ENCODE measurements at regions not wholly inside any gene's neighbourhood (a gene's known extent, or its start where the extent isn't known, plus 50 kb on each side); places are given as distances from the start of the nearest gene placed in this dataset.

DNA sequence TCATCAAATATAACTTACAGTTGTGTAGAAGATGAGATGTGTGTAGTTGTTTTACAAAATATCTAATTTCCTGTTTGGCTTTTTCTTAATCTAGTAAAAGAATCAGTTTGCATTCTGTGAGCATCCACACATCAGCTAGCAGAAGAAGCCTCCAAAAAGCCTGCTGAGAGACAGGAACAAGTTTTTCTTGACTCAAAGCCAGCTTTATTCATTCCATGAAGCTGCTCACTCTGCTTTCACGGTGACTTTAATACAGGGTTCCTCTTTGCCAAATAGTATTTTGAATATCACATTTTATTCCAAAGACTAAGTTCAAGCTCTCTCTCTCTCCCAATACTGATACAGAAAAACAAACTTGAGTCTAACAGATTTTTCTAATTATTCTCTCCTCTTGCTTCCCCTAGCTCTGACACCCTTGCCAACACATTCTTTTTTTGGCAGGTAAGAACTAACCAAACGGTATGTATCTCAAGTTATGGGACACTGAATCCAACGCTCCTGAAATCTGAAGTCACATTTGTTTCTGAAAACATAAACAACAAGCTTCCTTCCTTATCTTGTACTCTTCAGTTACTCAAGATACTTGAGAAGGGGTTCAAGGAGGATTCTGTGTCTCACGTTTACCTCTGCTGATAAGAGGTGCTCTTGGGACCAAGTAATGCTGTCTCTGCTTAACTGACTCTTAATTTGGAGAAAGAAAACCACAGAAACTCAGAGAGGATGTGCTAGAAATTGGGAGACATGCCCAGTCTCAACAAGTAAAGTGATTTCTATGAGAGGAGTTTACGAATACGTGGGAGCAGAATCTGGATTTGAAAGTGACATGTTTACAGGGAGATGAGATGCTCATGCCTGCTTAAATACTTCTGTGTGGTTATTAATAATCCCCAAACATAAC is 184.2 kb upstream of the SPTLC3 start:
- TF ChIP-seq, protein P1, sequence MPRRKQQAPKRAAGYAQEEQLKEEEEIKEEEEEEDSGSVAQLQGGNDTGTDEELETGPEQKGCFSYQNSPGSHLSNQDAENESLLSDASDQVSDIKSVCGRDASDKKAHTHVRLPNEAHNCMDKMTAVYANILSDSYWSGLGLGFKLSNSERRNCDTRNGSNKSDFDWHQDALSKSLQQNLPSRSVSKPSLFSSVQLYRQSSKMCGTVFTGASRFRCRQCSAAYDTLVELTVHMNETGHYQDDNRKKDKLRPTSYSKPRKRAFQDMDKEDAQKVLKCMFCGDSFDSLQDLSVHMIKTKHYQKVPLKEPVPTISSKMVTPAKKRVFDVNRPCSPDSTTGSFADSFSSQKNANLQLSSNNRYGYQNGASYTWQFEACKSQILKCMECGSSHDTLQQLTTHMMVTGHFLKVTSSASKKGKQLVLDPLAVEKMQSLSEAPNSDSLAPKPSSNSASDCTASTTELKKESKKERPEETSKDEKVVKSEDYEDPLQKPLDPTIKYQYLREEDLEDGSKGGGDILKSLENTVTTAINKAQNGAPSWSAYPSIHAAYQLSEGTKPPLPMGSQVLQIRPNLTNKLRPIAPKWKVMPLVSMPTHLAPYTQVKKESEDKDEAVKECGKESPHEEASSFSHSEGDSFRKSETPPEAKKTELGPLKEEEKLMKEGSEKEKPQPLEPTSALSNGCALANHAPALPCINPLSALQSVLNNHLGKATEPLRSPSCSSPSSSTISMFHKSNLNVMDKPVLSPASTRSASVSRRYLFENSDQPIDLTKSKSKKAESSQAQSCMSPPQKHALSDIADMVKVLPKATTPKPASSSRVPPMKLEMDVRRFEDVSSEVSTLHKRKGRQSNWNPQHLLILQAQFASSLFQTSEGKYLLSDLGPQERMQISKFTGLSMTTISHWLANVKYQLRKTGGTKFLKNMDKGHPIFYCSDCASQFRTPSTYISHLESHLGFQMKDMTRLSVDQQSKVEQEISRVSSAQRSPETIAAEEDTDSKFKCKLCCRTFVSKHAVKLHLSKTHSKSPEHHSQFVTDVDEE (CRISPR knock-in tag; IDR thresholded peaks at IDR 0.05): no peak
- TF ChIP-seq BACH2 (CRISPR knock-in tag; IDR thresholded peaks at IDR 0.05; ENCODE audit: borderline replicate concordance): no peak
- no peak for TF ChIP-seq ZNF70 (CRISPR knock-in tag; IDR thresholded peaks at IDR 0.05)
- TF ChIP-seq, protein P2, sequence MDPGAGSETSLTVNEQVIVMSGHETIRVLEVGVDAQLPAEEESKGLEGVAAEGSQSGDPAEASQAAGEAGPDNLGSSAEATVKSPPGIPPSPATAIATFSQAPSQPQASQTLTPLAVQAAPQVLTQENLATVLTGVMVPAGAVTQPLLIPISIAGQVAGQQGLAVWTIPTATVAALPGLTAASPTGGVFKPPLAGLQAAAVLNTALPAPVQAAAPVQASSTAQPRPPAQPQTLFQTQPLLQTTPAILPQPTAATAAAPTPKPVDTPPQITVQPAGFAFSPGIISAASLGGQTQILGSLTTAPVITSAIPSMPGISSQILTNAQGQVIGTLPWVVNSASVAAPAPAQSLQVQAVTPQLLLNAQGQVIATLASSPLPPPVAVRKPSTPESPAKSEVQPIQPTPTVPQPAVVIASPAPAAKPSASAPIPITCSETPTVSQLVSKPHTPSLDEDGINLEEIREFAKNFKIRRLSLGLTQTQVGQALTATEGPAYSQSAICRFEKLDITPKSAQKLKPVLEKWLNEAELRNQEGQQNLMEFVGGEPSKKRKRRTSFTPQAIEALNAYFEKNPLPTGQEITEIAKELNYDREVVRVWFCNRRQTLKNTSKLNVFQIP (CRISPR knock-in tag; IDR thresholded peaks at IDR 0.05; ENCODE audit: borderline replicate concordance, low read depth): no peak
- no peak for TF ChIP-seq TOX (CRISPR knock-in tag; IDR thresholded peaks at IDR 0.05; ENCODE audit: borderline replicate concordance)
- TF ChIP-seq ZC3H10 (CRISPR knock-in tag; IDR thresholded peaks at IDR 0.05): no peak
- TF ChIP-seq, protein P3, sequence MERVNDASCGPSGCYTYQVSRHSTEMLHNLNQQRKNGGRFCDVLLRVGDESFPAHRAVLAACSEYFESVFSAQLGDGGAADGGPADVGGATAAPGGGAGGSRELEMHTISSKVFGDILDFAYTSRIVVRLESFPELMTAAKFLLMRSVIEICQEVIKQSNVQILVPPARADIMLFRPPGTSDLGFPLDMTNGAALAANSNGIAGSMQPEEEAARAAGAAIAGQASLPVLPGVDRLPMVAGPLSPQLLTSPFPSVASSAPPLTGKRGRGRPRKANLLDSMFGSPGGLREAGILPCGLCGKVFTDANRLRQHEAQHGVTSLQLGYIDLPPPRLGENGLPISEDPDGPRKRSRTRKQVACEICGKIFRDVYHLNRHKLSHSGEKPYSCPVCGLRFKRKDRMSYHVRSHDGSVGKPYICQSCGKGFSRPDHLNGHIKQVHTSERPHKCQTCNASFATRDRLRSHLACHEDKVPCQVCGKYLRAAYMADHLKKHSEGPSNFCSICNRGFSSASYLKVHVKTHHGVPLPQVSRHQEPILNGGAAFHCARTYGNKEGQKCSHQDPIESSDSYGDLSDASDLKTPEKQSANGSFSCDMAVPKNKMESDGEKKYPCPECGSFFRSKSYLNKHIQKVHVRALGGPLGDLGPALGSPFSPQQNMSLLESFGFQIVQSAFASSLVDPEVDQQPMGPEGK (CRISPR knock-in tag; IDR thresholded peaks at IDR 0.05; ENCODE audit: borderline replicate concordance): no peak
- TF ChIP-seq ZNF565 (CRISPR knock-in tag; conservative IDR thresholded peaks at IDR 0.05; ENCODE audit: low read depth): no peak
- no peak for TF ChIP-seq ZFP3 (CRISPR knock-in tag; IDR thresholded peaks at IDR 0.05)
- TF ChIP-seq, protein P4, sequence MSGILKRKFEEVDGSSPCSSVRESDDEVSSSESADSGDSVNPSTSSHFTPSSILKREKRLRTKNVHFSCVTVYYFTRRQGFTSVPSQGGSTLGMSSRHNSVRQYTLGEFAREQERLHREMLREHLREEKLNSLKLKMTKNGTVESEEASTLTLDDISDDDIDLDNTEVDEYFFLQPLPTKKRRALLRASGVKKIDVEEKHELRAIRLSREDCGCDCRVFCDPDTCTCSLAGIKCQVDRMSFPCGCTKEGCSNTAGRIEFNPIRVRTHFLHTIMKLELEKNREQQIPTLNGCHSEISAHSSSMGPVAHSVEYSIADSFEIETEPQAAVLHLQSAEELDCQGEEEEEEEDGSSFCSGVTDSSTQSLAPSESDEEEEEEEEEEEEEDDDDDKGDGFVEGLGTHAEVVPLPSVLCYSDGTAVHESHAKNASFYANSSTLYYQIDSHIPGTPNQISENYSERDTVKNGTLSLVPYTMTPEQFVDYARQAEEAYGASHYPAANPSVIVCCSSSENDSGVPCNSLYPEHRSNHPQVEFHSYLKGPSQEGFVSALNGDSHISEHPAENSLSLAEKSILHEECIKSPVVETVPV (CRISPR knock-in tag; IDR thresholded peaks at IDR 0.05): no peak
- TF ChIP-seq ESRRG (CRISPR knock-in tag; IDR thresholded peaks at IDR 0.05): no peak
- TF ChIP-seq, protein P5, sequence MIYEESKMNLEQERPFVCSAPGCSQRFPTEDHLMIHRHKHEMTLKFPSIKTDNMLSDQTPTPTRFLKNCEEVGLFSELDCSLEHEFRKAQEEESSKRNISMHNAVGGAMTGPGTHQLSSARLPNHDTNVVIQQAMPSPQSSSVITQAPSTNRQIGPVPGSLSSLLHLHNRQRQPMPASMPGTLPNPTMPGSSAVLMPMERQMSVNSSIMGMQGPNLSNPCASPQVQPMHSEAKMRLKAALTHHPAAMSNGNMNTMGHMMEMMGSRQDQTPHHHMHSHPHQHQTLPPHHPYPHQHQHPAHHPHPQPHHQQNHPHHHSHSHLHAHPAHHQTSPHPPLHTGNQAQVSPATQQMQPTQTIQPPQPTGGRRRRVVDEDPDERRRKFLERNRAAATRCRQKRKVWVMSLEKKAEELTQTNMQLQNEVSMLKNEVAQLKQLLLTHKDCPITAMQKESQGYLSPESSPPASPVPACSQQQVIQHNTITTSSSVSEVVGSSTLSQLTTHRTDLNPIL (CRISPR knock-in tag; IDR thresholded peaks at IDR 0.05; ENCODE audit: low read depth): no peak
- no peak for TF ChIP-seq OSR1 (CRISPR knock-in tag; IDR thresholded peaks at IDR 0.05)
- TF ChIP-seq GLIS3 (CRISPR knock-in tag; IDR thresholded peaks at IDR 0.05): no peak
- TF ChIP-seq CSDC2 (CRISPR knock-in tag; IDR thresholded peaks at IDR 0.05): no peak
- TF ChIP-seq ZNF8 (CRISPR knock-in tag; IDR thresholded peaks at IDR 0.05): no peak
- TF ChIP-seq SNAI2 (CRISPR knock-in tag; IDR thresholded peaks at IDR 0.05): no peak
- no peak for TF ChIP-seq ZFP30 (CRISPR knock-in tag; IDR thresholded peaks at IDR 0.05)
- ATAC-seq: no peak

DNA sequence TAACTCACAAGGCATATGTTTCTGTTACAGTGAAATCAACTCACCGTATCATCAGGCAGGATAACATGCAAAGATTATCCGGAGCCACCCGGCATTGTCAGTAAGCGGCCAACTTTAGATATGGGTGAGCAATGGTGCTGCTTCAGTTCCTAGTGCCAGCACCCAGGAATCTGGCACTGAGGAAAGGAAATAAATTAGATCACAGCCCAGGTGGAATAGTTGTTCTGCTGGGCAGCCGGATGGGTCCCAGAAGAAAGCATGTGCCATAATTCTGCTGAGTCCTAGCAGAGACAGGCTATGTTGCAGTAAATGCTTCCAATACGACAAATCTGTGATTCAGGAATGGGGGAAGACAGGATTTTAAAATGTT is 183.6 kb upstream of the SPTLC3 start:
- TF ChIP-seq TOX (CRISPR knock-in tag; IDR thresholded peaks at IDR 0.05; ENCODE audit: borderline replicate concordance): no peak
- TF ChIP-seq OSR1 (CRISPR knock-in tag; IDR thresholded peaks at IDR 0.05): no peak
- TF ChIP-seq, protein P4 (CRISPR knock-in tag; IDR thresholded peaks at IDR 0.05): no peak
- no peak for ATAC-seq
